ENCODE measurements at regions not wholly inside any gene's neighbourhood (a gene's known extent, or its start where the extent isn't known, plus 50 kb on each side); places are given as distances from the start of the nearest gene placed in this dataset.

- TF ChIP-seq CTCF (IDR thresholded peaks at IDR 0.05) (no peak), EZH2 (IDR thresholded peaks at IDR 0.05; ENCODE audit: borderline replicate concordance, insufficient read depth, low read depth, low read length, poor library complexity, severe bottlenecking) (no peak)
Measured at GRCh38 chr13:78078168-78078567, 159.5 kb upstream of the EDNRB start.

Data from B cell (primary cell).